WERI-Rb-1 (cell line): ENCODE measurements at regions not wholly inside any gene's neighbourhood (a gene's known extent, or its start where the extent isn't known, plus 50 kb on each side); places are given as distances from the start of the nearest gene placed in this dataset.
"Not testable (repeated sequence)": the region's sequence is repeated elsewhere in the genome, so short reads cannot be mapped to it uniquely, and the experiment has no call there.

ENCODE experiments used
- DNase-seq: peaks from one replicate; pipeline ENCODE4 v3.0.0-alpha.2; 2020
- H3K27ac ChIP-seq: fragments of 250-450 bp; sonication (Bioruptor Pico); 2 replicates; pipeline ENCODE4 v1.5.1; 2020; ENCODE audit warnings: mild to moderate bottlenecking, moderate library complexity
- H3K27me3 ChIP-seq: fragments of 250-450 bp; sonication (Bioruptor Pico); 2 replicates; pipeline ENCODE4 v1.5.1; 2021; ENCODE audit warnings: mild to moderate bottlenecking, low read depth, moderate library complexity; ENCODE audit not compliant: insufficient read depth, severe bottlenecking
- H3K36me3 ChIP-seq: fragments of 250-450 bp; sonication (Bioruptor Pico); 2 replicates; pipeline ENCODE4 v1.5.1; 2020; ENCODE audit warnings: mild to moderate bottlenecking, moderate library complexity
- H3K4me3 ChIP-seq: 2 replicates; pipeline ENCODE4 v1.5.1; 2011; ENCODE audit warnings: low read depth, mild to moderate bottlenecking, control low read depth, low read length
- H3K9me3 ChIP-seq: fragments of 250-450 bp; sonication (Bioruptor Pico); 2 replicates; pipeline ENCODE4 v1.5.1; 2021; ENCODE audit warnings: mild to moderate bottlenecking, moderate library complexity; ENCODE audit not compliant: severe bottlenecking
- TF ChIP-seq, protein P1 (sequence below): IDR thresholded peaks from 2 replicates; pipeline ENCODE4 v1.5.1; 2011; ENCODE audit warnings: low read depth, mild to moderate bottlenecking, control low read depth, inconsistent platforms, low read length

DNA sequence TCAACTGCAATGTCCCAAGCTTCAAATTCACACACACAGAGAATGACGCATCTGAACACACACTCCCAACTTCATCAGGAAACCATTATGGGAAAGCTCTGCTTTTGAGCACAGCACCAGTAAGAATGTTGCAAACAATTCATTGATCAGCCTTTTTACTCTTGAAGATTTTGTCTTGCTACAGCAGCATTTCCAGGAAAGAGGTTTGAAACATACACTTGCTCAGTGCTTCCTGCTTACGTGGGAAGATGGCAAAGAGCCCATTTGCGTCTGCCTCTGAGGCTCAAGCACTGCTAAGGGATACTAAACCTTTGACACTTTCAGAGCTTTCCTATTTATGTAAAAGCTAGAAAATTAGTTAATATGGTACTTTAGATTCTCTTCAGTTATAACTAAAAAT lies 77.2 kb upstream of the MON1B start:
- no peak for DNase-seq
- Histone ChIP-seq H3K36me3 (no peaks in the 10 kb centered on the region), H3K9me3 (no peaks in the 10 kb centered on the region), H3K4me3 (no peak overlapping the region), H3K27ac (no peak overlapping the region), H3K27me3 (no peaks in the 10 kb centered on the region)
- TF ChIP-seq, protein P1, sequence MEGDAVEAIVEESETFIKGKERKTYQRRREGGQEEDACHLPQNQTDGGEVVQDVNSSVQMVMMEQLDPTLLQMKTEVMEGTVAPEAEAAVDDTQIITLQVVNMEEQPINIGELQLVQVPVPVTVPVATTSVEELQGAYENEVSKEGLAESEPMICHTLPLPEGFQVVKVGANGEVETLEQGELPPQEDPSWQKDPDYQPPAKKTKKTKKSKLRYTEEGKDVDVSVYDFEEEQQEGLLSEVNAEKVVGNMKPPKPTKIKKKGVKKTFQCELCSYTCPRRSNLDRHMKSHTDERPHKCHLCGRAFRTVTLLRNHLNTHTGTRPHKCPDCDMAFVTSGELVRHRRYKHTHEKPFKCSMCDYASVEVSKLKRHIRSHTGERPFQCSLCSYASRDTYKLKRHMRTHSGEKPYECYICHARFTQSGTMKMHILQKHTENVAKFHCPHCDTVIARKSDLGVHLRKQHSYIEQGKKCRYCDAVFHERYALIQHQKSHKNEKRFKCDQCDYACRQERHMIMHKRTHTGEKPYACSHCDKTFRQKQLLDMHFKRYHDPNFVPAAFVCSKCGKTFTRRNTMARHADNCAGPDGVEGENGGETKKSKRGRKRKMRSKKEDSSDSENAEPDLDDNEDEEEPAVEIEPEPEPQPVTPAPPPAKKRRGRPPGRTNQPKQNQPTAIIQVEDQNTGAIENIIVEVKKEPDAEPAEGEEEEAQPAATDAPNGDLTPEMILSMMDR: no peak

- not testable (repeated sequence) for H3K36me3 ChIP-seq, H3K4me3 ChIP-seq, H3K27ac ChIP-seq, H3K27me3 ChIP-seq, H3K9me3 ChIP-seq, DNase-seq
These were observed 76.6 kb upstream of the MON1B start for GRCh38 chr16:77114361-77114760.

DNA sequence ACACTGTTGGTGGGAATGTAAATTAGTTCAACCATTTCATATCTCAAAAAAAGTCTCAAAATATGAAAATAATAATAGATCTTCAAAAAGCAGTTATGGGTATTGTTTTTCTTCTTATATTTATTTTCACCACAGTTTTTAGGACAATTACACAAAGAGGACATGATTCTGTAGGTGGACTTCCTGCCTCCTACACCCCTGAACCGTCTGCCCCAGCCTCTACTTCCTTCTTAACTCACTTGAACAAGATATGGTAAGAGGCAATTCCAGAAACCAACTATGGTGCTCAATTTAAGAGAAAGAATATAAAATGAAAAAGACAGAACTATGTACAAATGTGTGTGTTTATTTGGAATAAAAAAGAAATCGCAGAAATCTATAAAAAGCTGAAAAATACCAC lies 74.1 kb upstream of the MON1B start:
- no peak for DNase-seq
- H3K27ac ChIP-seq: no peak overlapping the region
- H3K36me3 ChIP-seq: no peaks in the 10 kb centered on the region
- H3K4me3 ChIP-seq: no peak overlapping the region
- no peaks in the 10 kb centered on the region for H3K27me3 ChIP-seq
- TF ChIP-seq, protein P1: no peak
- no peaks in the 10 kb centered on the region for H3K9me3 ChIP-seq

DNA sequence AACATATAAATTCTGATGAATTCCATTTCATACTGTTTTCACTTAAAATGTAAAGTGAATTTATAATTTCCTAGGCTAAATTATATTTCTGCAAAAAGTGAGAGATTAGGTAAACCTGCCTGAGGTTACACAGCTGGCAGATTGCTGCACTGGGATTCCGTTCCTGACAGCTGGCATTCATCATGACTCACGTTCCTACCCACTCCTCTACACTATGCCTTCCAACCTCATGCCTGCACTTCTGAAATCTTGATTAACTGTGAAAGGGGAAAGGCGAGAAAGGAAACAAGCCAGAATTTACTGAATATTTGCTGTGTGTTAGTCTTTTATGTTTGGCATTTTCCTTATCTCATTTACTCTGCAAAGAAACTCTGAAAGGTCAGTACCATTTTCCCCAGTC lies 73.3 kb upstream of the MON1B start:
- no peak for DNase-seq
- TF ChIP-seq, protein P1: no peak
- Histone ChIP-seq H3K36me3 (no peaks in the 10 kb centered on the region), H3K27ac (no peak overlapping the region), H3K9me3 (no peaks in the 10 kb centered on the region), H3K27me3 (no peaks in the 10 kb centered on the region), H3K4me3 (no peak overlapping the region)

- Histone ChIP-seq H3K4me3 (no peak overlapping the region), H3K36me3 (no peaks in the 10 kb centered on the region), H3K27me3 (no peaks in the 10 kb centered on the region), H3K9me3 (no peaks in the 10 kb centered on the region), H3K27ac (no peak overlapping the region)
- TF ChIP-seq, protein P1: no peak
- DNase-seq: no peak
These were observed 59.6 kb upstream of the MON1B start for GRCh38 chr16:77131398-77131797.

GRCh38 chr16:77132051-77132618 lies 58.9 kb upstream of the MON1B start:
- Histone ChIP-seq H3K36me3 (no peaks in the 10 kb centered on the region), H3K9me3 (no peaks in the 10 kb centered on the region), H3K27ac (no peak overlapping the region), H3K4me3 (no peak overlapping the region), H3K27me3 (no peaks in the 10 kb centered on the region)
- no peak for DNase-seq
- TF ChIP-seq, protein P1: no peak
